HUES6 (cell line): ENCODE measurements at regions not wholly inside any gene's neighbourhood (a gene's known extent, or its start where the extent isn't known, plus 50 kb on each side); places are given as distances from the start of the nearest gene placed in this dataset.
"Not testable (repeated sequence)": the region's sequence is repeated elsewhere in the genome, so short reads cannot be mapped to it uniquely, and the experiment has no call there.

Experiments used
- H3K27ac ChIP-seq: 2 replicates; pipeline ENCODE4 v1.7.0; 2013; ENCODE audit warnings: low read depth, mild to moderate bottlenecking, low read length, inconsistent platforms
- H3K27me3 ChIP-seq: 2 replicates; pipeline ENCODE4 v1.6.1; 2013; ENCODE audit warnings: low read length; ENCODE audit not compliant: control insufficient read depth, insufficient read depth
- H3K36me3 ChIP-seq: 2 replicates; pipeline ENCODE4 v1.6.1; 2013; ENCODE audit warnings: low read length; ENCODE audit not compliant: control insufficient read depth, insufficient read depth
- H3K4me1 ChIP-seq: 2 replicates; pipeline ENCODE4 v1.6.1; 2013; ENCODE audit warnings: low read length; ENCODE audit not compliant: control insufficient read depth, insufficient read depth
- H3K4me3 ChIP-seq: 2 replicates; pipeline ENCODE4 v1.5.1; 2013; ENCODE audit warnings: low read depth, low read length
- H3K9ac ChIP-seq: one replicate; pipeline ENCODE4 v1.6.1; 2013; ENCODE audit warnings: mild to moderate bottlenecking, low read length
- H3K9me3 ChIP-seq: 2 replicates; pipeline ENCODE4 v1.6.1; 2013; ENCODE audit warnings: low read depth, low read length; ENCODE audit not compliant: control insufficient read depth, insufficient read depth

DNA sequence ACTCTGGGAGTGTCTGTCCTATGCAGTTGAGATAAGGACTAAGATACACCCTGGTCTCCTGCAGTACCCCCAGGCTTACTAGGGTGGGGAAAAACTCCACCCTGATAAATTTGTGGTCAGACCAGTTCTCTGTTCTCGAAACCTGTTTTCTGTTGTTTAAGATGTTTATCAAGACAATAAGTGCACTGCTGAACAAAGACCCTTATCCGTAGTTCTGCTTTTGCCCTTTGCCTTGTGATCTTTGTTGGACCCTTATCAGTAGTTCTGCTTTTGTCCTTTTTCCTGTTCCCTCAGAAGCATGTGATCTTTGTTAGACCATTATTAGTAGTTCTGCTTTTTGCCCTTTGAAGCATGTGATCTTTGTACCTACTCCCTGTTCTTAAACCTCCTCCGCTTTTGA lies 824.4 kb downstream of the TRAM1L1 start:
- H3K36me3 ChIP-seq, H3K27me3 ChIP-seq, H3K4me1 ChIP-seq, H3K27ac ChIP-seq, H3K9ac ChIP-seq, H3K4me3 ChIP-seq: not testable (repeated sequence)
- H3K9me3 ChIP-seq = peaks cover 36% of the 10 kb centered on the region

DNA sequence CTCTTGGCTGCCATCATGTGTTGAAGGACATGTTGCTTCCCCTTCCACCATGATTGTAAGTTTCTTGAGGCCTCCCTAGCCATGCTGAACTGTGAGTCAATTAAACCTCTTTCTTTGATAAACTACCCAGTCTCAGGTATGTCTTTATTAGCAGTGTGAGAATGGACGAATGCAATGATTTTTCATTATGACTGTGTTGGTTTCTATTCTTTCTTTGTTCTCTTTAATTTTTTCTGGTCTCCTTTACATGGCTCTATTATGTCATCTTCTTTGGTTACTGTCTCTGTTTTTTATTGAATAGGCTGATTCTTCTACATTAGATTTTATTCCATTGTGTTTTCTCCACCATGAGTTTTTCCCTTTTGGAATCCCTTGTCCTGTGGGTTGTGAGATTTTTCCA lies 840.6 kb downstream of the TRAM1L1 start:
- Histone ChIP-seq H3K4me3 (no peak overlapping the region), H3K9me3 (no peaks in the 10 kb centered on the region), H3K36me3 (no peaks in the 10 kb centered on the region), H3K4me1 (no peaks in the 10 kb centered on the region), H3K27ac (no peak overlapping the region), H3K27me3 (no peaks in the 10 kb centered on the region), H3K9ac (no peak overlapping the region)

DNA sequence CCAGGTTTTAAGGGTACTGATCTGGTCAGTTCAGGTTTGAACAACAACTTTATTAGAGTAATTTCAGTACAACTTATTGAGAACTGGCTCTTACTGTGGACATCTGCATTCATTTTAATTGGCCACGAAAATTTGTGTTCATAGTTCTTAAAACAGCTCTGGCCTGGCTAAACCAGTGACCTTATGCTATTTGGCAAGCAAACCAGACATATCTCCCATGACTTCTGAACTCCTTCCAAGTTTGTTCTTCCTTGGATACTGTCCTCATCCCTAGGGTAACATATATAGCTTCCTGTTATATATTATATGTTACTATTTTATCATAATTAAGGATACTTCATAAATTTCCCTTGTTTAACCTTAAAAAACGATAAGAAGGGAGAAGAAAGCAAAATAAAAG lies 841.9 kb downstream of the TRAM1L1 start:
- no peaks in the 10 kb centered on the region for H3K9me3 ChIP-seq
- H3K9ac ChIP-seq = no peak overlapping the region
- no peaks in the 10 kb centered on the region for H3K27me3 ChIP-seq

DNA sequence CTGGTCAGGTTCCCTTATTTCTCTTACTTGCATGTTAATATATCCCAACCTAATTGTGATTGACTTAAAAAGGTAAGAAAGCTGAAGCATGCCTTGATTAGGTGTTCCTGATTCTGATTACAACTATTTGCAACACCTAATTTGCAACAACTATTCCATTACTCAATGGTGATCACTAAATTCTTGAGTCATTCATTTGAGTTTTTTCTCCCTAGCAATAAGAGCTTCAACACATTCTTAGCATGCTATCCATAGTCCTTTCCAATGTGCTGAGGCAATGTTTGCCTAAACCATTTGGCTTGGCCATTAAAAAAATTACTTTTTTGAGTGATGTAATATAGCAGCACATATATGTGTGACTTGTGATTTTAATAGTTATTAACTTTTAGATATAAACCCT lies 851.4 kb downstream of the TRAM1L1 start:
- Histone ChIP-seq H3K4me1 (no peaks in the 10 kb centered on the region), H3K27ac (no peak overlapping the region), H3K9ac (no peak overlapping the region), H3K9me3 (no peaks in the 10 kb centered on the region), H3K4me3 (no peak overlapping the region), H3K36me3 (no peaks in the 10 kb centered on the region), H3K27me3 (no peaks in the 10 kb centered on the region)

More for the DNA sequence above, 841.9 kb downstream of the TRAM1L1 start:
- no peaks in the 10 kb centered on the region for H3K4me1 ChIP-seq
- H3K27ac ChIP-seq = no peak overlapping the region
- no peaks in the 10 kb centered on the region for H3K36me3 ChIP-seq
- no peak overlapping the region for H3K4me3 ChIP-seq

DNA sequence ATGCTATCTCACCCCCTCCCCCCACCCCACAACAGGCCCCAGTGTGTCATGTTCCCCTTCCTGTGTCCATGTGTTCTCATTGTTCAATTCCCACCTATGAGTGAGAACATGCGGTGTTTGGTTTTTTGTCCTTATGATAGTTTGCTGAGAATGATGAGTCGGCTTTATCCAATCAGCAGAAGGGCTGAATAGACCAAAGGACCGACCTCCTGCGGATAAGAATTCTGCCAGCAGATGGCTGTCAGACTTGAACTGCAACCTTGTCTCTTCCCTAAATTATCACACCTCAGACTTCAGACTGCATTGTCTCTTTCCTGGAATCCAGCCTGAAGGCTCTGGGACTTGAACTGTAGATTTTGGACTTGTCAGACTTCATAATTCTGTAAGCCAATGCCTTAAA lies 853.4 kb downstream of the TRAM1L1 start:
- H3K27ac ChIP-seq, H3K36me3 ChIP-seq, H3K9me3 ChIP-seq, H3K4me3 ChIP-seq, H3K9ac ChIP-seq, H3K4me1 ChIP-seq, H3K27me3 ChIP-seq: not testable (repeated sequence)

DNA sequence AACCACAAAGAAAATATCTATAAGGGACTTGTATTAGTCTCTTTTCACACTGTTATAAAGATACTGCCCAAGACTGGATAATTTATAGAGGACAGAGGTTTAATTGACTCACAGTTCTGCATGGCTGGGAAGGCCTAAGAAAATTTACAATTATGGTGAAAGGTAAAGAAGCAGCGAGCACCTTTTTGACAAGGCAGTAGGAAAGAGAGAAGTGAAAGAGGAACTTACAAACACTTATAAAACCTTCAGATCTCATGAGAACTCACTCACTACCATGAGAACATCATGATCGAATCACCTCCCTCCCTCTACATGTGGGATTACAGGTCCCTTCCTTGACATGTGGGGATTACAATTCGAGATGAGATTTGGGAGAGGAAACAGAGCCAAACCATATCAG lies 856.0 kb downstream of the TRAM1L1 start:
- Histone ChIP-seq H3K36me3 (no peaks in the 10 kb centered on the region), H3K9me3 (no peaks in the 10 kb centered on the region), H3K27me3 (no peaks in the 10 kb centered on the region), H3K27ac (no peak overlapping the region), H3K4me1 (no peaks in the 10 kb centered on the region), H3K4me3 (no peak overlapping the region), H3K9ac (no peak overlapping the region)

DNA sequence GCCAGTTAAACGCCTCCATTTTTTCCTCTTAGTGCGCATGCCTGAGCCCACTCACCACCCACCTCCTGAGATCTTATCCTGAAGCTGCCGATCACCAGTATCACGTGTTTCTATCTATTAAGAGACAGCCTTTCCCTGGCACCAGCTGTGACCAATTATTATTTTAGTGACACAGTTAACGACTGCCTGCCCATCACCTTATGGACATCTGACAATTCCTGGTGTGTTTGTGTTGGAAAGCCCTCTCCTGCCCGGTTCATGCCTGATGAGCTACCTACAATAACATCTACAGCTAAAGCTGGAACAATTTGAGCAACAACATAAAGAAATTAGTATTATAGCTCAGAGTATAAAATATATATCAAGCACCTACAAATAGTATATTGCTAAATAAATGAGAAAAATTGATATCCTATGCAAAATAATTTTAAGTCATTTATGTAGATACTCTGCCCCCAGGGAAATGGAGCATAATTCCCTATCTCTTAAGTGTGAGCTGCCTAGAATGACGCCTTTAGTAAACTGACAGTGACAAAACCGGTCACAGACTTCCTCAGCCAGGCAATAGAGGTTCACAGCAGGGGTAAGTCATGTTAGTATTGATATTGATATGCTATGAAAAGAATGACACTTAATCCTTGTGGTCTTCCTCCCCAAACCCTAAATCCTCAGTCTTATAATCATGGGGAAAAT lies 862.2 kb downstream of the TRAM1L1 start:
- Histone ChIP-seq H3K4me1 (no peaks in the 10 kb centered on the region), H3K9me3 (no peaks in the 10 kb centered on the region), H3K9ac (no peak overlapping the region), H3K36me3 (no peaks in the 10 kb centered on the region), H3K27me3 (peaks cover 20% of the 10 kb centered on the region; the same call in 1 of the 2 replicates), H3K4me3 (no peak overlapping the region), H3K27ac (no peak overlapping the region)

DNA sequence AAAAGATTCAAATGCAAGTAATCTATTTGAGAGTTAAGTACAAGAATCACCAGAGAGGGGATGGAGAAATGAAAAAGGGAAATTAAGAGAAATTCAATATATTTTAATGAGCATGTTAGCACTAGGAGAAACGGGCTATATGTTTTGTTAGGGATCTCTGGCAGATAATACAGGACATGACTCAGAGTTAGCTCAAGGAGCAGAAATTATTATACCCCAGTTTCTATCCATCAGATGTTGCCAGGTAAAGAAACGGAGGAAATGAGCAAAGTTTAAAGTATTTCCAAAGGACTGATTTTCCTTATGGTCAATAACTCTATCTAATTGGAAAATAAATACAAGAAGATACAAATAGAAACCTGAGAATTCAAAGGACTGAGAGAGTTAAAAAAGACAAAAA lies 867.6 kb downstream of the TRAM1L1 start:
- Histone ChIP-seq H3K4me3 (no peak overlapping the region), H3K9ac (no peak overlapping the region), H3K36me3 (no peaks in the 10 kb centered on the region), H3K27me3 (peaks cover 34% of the 10 kb centered on the region; the same call in 1 of the 2 replicates), H3K9me3 (no peaks in the 10 kb centered on the region), H3K27ac (no peak overlapping the region), H3K4me1 (no peaks in the 10 kb centered on the region)

DNA sequence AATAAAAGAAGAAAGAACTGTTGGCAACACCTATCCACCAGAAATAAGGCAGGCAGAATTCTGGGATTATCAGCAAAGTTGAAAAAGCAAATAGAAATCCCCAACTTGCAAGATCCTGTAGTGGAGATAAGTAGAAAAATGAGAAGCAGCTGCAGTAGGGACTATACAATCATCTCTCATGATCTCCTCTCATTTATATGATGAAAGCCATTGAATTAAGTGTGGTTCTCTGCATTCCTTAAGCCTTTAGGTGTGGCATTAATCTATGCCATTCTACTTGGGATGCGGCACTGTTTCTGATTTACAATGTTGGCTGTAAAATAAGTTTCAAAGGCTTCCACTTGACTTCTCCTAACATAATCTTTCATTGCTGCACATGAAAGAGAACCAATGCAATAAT lies 869.8 kb downstream of the TRAM1L1 start:
- H3K9ac ChIP-seq = no peak overlapping the region
- H3K27me3 ChIP-seq = peaks cover 31% of the 10 kb centered on the region; the same call in 1 of the 2 replicates
- H3K4me1 ChIP-seq = no peaks in the 10 kb centered on the region
- no peak overlapping the region for H3K27ac ChIP-seq
- H3K9me3 ChIP-seq = no peaks in the 10 kb centered on the region
- H3K36me3 ChIP-seq = no peaks in the 10 kb centered on the region
- H3K4me3 ChIP-seq = no peak overlapping the region

DNA sequence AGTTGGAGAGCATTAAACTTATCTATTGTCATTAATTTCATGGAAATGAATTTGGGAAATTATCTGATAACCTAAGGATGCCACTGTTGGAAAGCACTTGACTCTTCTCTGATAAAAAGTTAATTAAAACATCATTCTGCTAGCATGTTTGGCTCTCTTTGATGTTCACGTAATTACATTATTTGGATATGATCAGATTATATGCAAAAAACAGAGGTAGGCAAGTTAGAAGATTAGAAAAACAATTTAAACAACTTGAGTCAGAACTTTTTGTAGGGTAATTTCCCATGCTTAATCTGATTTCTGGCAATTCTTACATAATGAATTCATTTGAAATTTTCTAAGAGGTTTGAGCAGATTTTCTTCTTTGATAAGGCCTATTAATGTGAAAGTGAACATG lies 882.9 kb downstream of the TRAM1L1 start:
- H3K9ac ChIP-seq = no peak overlapping the region
- no peaks in the 10 kb centered on the region for H3K4me1 ChIP-seq
- no peak overlapping the region for H3K27ac ChIP-seq
- H3K4me3 ChIP-seq = no peak overlapping the region
- no peaks in the 10 kb centered on the region for H3K27me3 ChIP-seq
- H3K9me3 ChIP-seq = no peaks in the 10 kb centered on the region
- H3K36me3 ChIP-seq = no peaks in the 10 kb centered on the region

DNA sequence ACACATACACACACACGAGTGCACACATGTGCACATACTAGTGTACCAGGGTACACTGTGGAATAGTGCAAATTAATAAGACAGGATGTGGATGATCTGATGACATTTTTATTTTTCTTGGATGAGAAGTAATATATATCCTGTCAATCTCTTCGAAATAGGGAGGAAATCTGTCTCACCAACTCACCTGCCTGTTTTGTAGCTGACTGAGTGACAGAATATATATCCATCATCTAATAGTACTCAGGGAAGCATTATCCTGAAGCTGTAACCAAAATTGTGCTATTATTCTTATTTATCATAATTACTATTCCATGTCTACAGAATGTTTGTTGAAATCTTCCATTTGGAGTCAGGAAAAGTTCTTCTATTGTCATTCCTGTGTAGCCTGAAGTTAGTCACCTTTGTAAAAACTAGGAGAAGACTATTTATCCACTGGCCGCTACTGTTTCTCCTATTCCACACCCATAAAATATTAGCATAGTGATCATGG lies 888.0 kb downstream of the TRAM1L1 start:
- no peaks in the 10 kb centered on the region for H3K36me3 ChIP-seq
- H3K4me3 ChIP-seq = no peak overlapping the region
- H3K9me3 ChIP-seq = no peaks in the 10 kb centered on the region
- no peaks in the 10 kb centered on the region for H3K4me1 ChIP-seq
- H3K9ac ChIP-seq = no peak overlapping the region
- H3K27me3 ChIP-seq = no peaks in the 10 kb centered on the region
- H3K27ac ChIP-seq = no peak overlapping the region
